Left ventricle myocardium inferior (tissue), 1 donor: ENCODE measurements at regions not wholly inside any gene's neighbourhood (a gene's known extent, or its start where the extent isn't known, plus 50 kb on each side); places are given as distances from the start of the nearest gene placed in this dataset.
A peak's percentile ranks its signal among the peaks of the same experiment; 100 is the strongest.

Experiments used
- DNase-seq: peaks from one replicate; pipeline ENCODE4 v3.0.0-alpha.2; 2020
- H3K27ac ChIP-seq: fragments of 200-600 bp; replicated peaks from 2 replicates; pipeline ENCODE4 v1.8.0; 2021
- H3K27me3 ChIP-seq: fragments of 200-600 bp; 2 replicates; pipeline ENCODE4 v1.8.0; 2021; ENCODE audit warnings: low read depth
- H3K36me3 ChIP-seq: fragments of 200-600 bp; 2 replicates; pipeline ENCODE4 v1.8.0; 2021
- H3K4me1 ChIP-seq: fragments of 200-600 bp; 2 replicates; pipeline ENCODE4 v1.8.0; 2021
- H3K4me3 ChIP-seq: fragments of 200-600 bp; 2 replicates; pipeline ENCODE4 v1.8.0; 2021; ENCODE audit warnings: mild to moderate bottlenecking, moderate library complexity
- H3K9me3 ChIP-seq: fragments of 200-600 bp; replicated peaks from 2 replicates; pipeline ENCODE4 v1.8.0; 2021
- intact Hi-C: fragments of 100-400 bp; cut with micrococcal nuclease; formaldehyde crosslinking; loops from one replicate; pipeline ENCODE4 v1.11.0; 2022
- TF ChIP-seq, protein P1 (sequence below): fragments of 200-600 bp; IDR thresholded peaks from 2 replicates; pipeline ENCODE4 v1.8.0; 2021; ENCODE audit warnings: antibody characterized with exemption, mild to moderate bottlenecking, borderline replicate concordance
- donor health status: DM: no; HTN: yes; CAD: no; lungs with severe emphysema.

DNA sequence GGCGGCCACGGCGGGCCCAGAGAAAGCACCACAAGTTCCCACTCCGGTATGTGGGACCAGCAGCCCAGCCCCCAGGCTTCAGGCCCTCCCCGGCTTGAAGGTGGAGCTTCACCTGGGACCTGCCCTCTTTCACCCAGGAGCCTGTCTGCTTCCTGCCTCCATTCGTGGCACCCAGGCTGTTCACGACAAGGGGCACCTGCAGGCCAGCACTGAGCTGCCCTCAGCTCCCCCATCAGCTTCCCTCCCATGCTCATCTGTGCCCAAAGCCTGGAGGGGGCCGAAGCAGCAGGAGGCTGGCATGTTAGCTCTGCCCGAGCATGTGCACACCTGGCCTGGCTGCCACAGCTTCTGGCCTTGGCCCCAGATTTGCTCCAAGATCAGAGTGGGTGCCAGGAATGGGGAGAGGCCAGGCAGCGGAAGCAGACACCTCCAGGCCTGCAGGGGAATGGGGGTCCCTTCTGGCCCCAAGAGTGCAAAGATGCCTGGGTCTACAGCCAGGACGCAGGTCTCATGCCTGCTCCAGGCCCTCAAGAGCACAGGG lies 312.4 kb upstream of the SYT4 start:
- Histone ChIP-seq H3K27me3 (no peaks in the 10 kb centered on the region), H3K9me3 (no peaks in the 10 kb centered on the region), H3K36me3 (no peaks in the 10 kb centered on the region), H3K4me3 (no peak overlapping the region), H3K4me1 (peaks cover 6% of the 10 kb centered on the region), H3K27ac (no peak overlapping the region)
- intact Hi-C loops, result no loop called here
- TF ChIP-seq, protein P1, sequence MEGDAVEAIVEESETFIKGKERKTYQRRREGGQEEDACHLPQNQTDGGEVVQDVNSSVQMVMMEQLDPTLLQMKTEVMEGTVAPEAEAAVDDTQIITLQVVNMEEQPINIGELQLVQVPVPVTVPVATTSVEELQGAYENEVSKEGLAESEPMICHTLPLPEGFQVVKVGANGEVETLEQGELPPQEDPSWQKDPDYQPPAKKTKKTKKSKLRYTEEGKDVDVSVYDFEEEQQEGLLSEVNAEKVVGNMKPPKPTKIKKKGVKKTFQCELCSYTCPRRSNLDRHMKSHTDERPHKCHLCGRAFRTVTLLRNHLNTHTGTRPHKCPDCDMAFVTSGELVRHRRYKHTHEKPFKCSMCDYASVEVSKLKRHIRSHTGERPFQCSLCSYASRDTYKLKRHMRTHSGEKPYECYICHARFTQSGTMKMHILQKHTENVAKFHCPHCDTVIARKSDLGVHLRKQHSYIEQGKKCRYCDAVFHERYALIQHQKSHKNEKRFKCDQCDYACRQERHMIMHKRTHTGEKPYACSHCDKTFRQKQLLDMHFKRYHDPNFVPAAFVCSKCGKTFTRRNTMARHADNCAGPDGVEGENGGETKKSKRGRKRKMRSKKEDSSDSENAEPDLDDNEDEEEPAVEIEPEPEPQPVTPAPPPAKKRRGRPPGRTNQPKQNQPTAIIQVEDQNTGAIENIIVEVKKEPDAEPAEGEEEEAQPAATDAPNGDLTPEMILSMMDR, result no peak
- DNase-seq, result no peak

DNA sequence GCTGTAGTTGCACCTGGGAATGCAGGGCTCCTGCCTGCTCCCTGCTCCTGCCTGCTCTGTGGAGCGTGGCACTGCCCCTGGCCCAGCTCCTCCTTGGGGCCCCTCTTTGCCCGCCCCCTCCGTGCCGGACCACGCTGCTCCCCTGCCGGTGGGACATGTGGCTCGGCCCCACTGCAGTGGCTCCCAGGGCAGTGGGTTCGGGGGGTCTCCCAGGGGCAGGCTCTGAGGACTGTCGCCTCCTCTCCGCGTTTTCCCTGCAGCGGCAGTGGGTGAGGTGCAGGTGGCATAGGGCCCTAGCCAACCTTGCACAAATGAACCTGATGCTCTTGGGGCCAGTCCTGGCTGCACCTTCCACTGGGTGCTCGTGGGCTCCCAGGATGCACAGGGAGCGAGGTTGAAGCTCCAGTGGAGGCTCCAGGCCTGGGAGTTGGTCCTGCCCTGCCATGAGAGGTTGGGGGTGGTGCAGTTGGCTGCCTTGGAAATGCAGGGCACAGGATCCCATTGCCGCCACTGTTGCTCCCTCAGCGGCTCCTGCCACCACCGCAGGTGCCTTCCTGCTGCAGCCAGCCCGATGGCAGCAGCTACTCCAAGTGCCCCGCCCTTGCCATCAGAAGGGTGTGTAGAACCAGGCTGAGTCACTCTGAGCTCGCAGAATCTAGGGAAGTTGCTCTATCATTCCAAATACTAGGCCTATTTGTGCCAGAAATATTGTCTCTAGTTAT lies 313.1 kb upstream of the SYT4 start:
- Histone ChIP-seq H3K4me1 (peaks cover 6% of the 10 kb centered on the region), H3K9me3 (no peaks in the 10 kb centered on the region), H3K27me3 (no peaks in the 10 kb centered on the region), H3K27ac (no peak overlapping the region), H3K36me3 (no peaks in the 10 kb centered on the region), H3K4me3 (no peak overlapping the region)
- no peak for DNase-seq
- TF ChIP-seq, protein P1, result no peak
- intact Hi-C loops, result no loop called here

DNA sequence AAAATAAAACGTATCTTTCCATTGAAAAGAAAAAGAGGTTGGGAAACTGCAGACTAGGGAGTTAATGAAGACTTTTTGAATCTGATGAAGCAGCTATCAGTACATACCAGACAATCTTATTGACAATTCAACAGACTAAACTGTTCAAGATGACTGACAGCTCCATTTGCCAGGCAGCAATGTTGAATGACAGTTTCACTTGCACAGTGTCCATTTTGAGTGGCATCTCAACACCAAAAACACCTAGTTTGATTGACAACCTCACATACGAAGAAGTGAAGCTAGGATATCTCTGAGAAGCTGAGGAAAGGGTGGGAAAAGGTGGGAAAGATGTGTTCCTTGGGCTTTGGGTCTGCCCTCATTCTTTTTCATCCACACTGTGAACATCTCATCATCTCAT lies 315.0 kb upstream of the SYT4 start:
- no peak for DNase-seq
- peaks cover 6% of the 10 kb centered on the region for H3K4me1 ChIP-seq
- H3K9me3 ChIP-seq, result no peaks in the 10 kb centered on the region
- intact Hi-C loops, result no loop called here
- H3K27me3 ChIP-seq, result no peaks in the 10 kb centered on the region
- no peak overlapping the region for H3K27ac ChIP-seq
- no peaks in the 10 kb centered on the region for H3K36me3 ChIP-seq
- no peak overlapping the region for H3K4me3 ChIP-seq
- TF ChIP-seq, protein P1, result no peak

DNA sequence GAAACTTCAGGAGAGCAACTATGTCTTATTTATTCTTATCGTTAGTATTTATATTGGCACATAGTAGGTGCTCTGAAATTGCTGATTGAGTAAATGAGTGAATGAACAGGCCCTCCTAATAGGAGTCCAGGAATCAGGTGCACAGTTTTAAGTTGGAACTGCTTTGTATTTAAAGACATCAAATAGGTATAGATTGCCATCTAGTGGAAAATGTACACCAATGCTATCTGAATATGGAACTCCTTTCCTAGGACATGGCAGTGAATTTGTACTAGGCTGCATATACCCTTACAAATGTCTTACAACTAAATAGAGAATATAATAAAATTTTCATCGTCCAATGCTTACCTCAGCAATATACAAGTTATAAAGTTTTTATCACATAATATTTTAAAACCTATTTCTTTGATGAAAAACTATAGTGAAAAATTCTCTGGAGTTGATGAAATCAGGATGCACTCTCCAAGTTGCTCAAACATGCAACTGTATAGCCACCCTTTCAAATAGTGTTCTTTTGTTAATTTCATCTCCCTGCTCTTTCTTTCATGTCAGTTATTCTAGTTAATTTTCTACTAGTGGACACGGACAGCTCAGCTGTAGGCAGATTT lies 318.9 kb upstream of the SYT4 start:
- TF ChIP-seq, protein P1, result peak; percentile 56
- DNase-seq, result no peak
- Histone ChIP-seq H3K9me3 (no peaks in the 10 kb centered on the region), H3K27me3 (no peaks in the 10 kb centered on the region), H3K36me3 (no peaks in the 10 kb centered on the region), H3K27ac (no peak overlapping the region), H3K4me1 (no peaks in the 10 kb centered on the region), H3K4me3 (no peak overlapping the region)
- intact Hi-C loops, result no loop called here

DNA sequence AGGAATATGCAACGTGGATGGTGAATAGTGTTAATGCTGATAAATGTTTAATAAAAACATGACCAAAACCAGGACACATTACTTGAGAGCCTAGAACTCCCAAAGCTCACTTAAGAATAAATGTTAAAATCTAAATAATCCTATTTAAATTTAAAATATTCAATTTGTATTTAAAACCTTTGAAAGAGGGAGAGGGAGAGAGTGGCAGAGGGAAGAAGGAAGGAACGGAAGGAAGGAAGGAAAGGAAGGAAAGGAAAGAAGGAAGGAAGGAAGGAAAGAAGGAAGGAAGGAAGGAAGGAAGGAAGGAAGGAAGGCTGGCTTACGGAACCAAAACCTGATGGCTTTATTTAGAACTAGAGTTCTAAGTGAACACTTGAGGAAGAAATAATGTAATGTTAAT lies 324.1 kb upstream of the SYT4 start:
- Histone ChIP-seq H3K4me3 (no peak overlapping the region), H3K27ac (no peak overlapping the region), H3K4me1 (no peaks in the 10 kb centered on the region), H3K9me3 (peaks cover 29% of the 10 kb centered on the region), H3K36me3 (no peaks in the 10 kb centered on the region), H3K27me3 (no peaks in the 10 kb centered on the region)
- intact Hi-C loops, result no loop called here
- TF ChIP-seq, protein P1, result no peak
- no peak for DNase-seq
